HFFc6 (cell line): ENCODE measurements at regions not wholly inside any gene's neighbourhood (a gene's known extent, or its start where the extent isn't known, plus 50 kb on each side); places are given as distances from the start of the nearest gene placed in this dataset.

Experiments used
- DNase-seq: peaks from one replicate; pipeline ENCODE4 v3.0.0-alpha.2; 2018
- H3K27ac Mint-ChIP-seq: 2 replicates; pipeline ENCODE4 v1.8.0; 2020; ENCODE audit warnings: mild to moderate bottlenecking, mixed read lengths
- H3K27me3 Mint-ChIP-seq: 2 replicates; pipeline ENCODE4 v1.8.0; 2021; ENCODE audit warnings: mild to moderate bottlenecking, moderate library complexity, mixed read lengths; ENCODE audit not compliant: insufficient read depth
- H3K36me3 Mint-ChIP-seq: 2 replicates; pipeline ENCODE4 v1.8.0; 2021; ENCODE audit warnings: low read depth, mixed read lengths
- H3K4me1 Mint-ChIP-seq: 2 replicates; pipeline ENCODE4 v1.8.0; 2020; ENCODE audit warnings: low read depth, mixed read lengths
- H3K4me3 Mint-ChIP-seq: 2 replicates; pipeline ENCODE4 v1.8.0; 2020; ENCODE audit warnings: mild to moderate bottlenecking, moderate library complexity, mixed read lengths
- H3K9me3 Mint-ChIP-seq: 2 replicates; pipeline ENCODE4 v1.8.0; 2020; ENCODE audit warnings: mild to moderate bottlenecking, mixed read lengths
- CTCF ChIP-seq: fragments of 200-600 bp; sonication (generic); IDR thresholded peaks from 2 replicates; pipeline ENCODE4 v1.5.0; 2021; ENCODE audit warnings: antibody characterized with exemption, mild to moderate bottlenecking

DNA sequence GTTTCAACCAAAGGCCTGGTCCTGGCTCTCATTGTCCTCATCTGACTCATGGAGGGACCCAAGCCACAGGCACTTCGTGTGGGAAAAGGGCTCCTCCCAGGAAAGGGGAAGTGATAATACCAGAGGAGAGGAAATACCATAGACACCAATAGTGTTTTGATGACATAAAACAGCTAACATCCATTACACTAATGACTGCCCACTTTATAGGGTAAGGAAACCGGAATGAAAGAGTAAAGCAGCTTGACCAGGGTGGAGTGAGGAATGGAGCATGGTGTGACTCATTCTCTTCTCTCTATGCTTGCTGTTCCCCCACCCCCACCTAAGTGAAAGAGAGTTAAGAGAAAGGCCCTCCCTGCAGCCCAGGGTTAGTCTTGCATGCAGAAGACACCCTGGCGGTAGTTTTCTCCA, 67.4 kb upstream of the HRH2 start:
- peak; percentile 55 for DNase-seq
- H3K4me3 Mint-ChIP-seq, result no peak overlapping the region; the same call in 1 of the 2 replicates
- H3K36me3 Mint-ChIP-seq, result no peaks in the 10 kb centered on the region
- peaks cover 7% of the 10 kb centered on the region for H3K27me3 Mint-ChIP-seq
- peaks cover 8% of the 10 kb centered on the region; the same call in 1 of the 2 replicates for H3K4me1 Mint-ChIP-seq
- TF ChIP-seq CTCF, result no peak
- peaks cover 27% of the 10 kb centered on the region for H3K9me3 Mint-ChIP-seq
- H3K27ac Mint-ChIP-seq, result peak overlapping the region; percentile 72; the same call in 1 of the 2 replicates

DNA sequence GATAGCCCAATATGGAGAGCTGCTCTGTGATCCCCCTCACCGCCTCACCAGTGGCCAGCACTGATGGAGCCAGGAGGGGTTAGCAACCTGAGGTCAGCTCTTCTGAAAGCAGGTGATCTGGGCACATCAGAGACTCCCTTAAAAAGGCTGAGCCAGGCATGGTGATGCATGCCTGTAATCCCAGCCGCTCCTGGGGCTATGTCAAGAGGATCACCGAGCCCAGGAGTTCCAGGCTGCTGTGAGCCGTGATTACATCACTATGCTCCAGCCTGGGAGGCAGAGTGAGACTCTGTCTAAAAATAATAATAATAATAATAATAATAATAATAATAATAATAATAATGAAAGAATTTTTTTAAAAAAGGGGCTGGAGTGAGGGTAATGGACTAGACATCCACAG, 66.6 kb upstream of the HRH2 start:
- Mint-ChIP-seq H3K36me3 (no peaks in the 10 kb centered on the region), H3K4me3 (no peak overlapping the region), H3K27ac (no peak overlapping the region), H3K9me3 (peaks cover 30% of the 10 kb centered on the region), H3K27me3 (peaks cover 2% of the 10 kb centered on the region), H3K4me1 (peaks cover 8% of the 10 kb centered on the region; the same call in 1 of the 2 replicates)
- DNase-seq, result no peak
- no peak for TF ChIP-seq CTCF

DNA sequence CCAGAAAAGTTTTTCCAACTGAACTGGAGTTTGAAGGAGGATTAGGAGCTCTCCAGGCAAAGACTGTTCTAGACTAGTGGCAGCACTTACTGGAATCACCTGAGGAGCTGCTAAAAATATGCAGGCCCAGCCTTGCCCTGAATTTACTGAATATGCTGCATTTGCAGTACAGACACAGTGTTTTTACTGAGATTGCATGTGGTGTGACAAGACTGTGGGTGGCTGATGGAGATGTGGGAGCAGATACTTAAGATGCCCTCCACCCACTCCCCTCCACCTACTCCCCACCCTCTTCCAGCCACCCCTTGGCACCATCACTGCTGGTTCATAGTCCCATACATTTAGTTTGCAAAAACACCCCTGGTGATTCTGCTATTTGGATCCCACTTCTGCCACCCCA, 64.1 kb upstream of the HRH2 start:
- Mint-ChIP-seq H3K27ac (no peak overlapping the region), H3K27me3 (no peaks in the 10 kb centered on the region; the same call in none of the 2 replicates), H3K36me3 (no peaks in the 10 kb centered on the region), H3K4me3 (no peak overlapping the region), H3K9me3 (peaks cover 31% of the 10 kb centered on the region), H3K4me1 (peaks cover 8% of the 10 kb centered on the region; the same call in 1 of the 2 replicates)
- no peak for TF ChIP-seq CTCF
- no peak for DNase-seq

- DNase-seq, result no peak
- H3K27ac Mint-ChIP-seq, result no peak overlapping the region
- H3K36me3 Mint-ChIP-seq, result no peaks in the 10 kb centered on the region
- H3K9me3 Mint-ChIP-seq, result peaks cover 27% of the 10 kb centered on the region
- no peak overlapping the region for H3K4me3 Mint-ChIP-seq
- no peak for TF ChIP-seq CTCF
- H3K27me3 Mint-ChIP-seq, result no peaks in the 10 kb centered on the region; the same call in none of the 2 replicates
- no peaks in the 10 kb centered on the region; the same call in 1 of the 2 replicates for H3K4me1 Mint-ChIP-seq
Observed at GRCh38 chr5:175595905-175596304, 62.0 kb upstream of the HRH2 start.

DNA sequence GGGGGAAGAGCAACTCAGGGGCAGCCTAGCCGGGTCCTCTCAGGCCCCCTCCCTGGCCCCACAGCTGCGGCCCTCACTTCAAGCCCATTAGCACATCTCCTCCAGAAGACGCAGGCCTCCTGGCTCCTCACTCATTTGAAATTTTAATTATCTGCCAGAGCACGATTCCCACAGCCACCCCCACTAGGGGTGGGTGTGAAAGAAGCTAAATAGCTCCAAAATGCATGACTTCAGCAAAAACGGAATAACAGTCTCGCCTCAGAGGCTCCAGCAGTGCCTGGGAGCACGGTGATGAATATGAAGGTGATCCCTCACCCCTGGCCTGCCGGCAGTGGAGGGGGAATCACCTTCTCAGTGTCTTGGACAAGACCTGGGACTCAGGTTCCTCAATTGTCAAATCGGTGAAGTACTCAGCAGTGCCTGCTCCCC, 61.1 kb upstream of the HRH2 start:
- Mint-ChIP-seq H3K9me3 (peaks cover 27% of the 10 kb centered on the region), H3K27ac (no peak overlapping the region), H3K27me3 (no peaks in the 10 kb centered on the region; the same call in none of the 2 replicates), H3K4me3 (no peak overlapping the region), H3K36me3 (no peaks in the 10 kb centered on the region), H3K4me1 (no peaks in the 10 kb centered on the region)
- no peak for TF ChIP-seq CTCF
- no peak for DNase-seq

DNA sequence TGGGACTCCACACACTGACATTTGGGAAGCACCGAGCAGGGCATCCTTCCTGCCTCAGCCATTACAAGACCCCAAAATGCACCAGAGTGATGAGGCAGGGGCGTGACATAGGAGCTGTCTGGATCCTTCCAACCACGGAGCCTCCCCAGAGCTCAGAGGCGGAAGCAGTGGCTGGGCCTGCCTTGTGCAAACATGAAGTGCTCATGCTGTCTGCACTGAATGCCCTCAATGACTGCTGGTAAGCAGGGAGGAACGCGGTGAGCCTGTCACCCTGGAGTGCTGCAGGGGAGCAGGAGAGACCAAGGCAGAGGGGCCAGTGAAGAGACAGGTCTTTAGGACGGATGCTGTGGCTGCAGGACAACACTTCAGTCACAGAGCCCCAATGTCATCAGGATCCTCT, 60.2 kb upstream of the HRH2 start:
- H3K9me3 Mint-ChIP-seq, result peaks cover 27% of the 10 kb centered on the region

More for the DNA sequence above, 60.2 kb upstream of the HRH2 start:
- Mint-ChIP-seq H3K36me3 (no peaks in the 10 kb centered on the region), H3K27ac (no peak overlapping the region), H3K4me1 (no peaks in the 10 kb centered on the region), H3K27me3 (no peaks in the 10 kb centered on the region; the same call in none of the 2 replicates), H3K4me3 (no peak overlapping the region)
- DNase-seq, result no peak
- no peak for TF ChIP-seq CTCF
